ENCODE measurements at regions not wholly inside any gene's neighbourhood (a gene's known extent, or its start where the extent isn't known, plus 50 kb on each side); places are given as distances from the start of the nearest gene placed in this dataset.

GRCh38 chr12:124107351-124107750, 134.3 kb downstream of the ZNF664 start:
- H3K27me3 ChIP-seq (ENCODE audit: control insufficient read depth, insufficient read depth, low read length) = no peaks in the 10 kb centered on the region
- no peak overlapping the region for H3K4me3 ChIP-seq (ENCODE audit: low read depth, low read length)
- DNase-seq (ENCODE audit: low read depth) (no peak), FAIRE-seq (no peak)
- TF ChIP-seq CTCF (IDR thresholded peaks at IDR 0.05; ENCODE audit: insufficient read depth, low read length, severe bottlenecking) = no peak
- H3K36me3 ChIP-seq (ENCODE audit: control insufficient read depth, insufficient read depth, low read length) = no peaks in the 10 kb centered on the region

GRCh38 chr12:124109760-124110159, 136.7 kb downstream of the ZNF664 start:
- TF ChIP-seq CTCF (IDR thresholded peaks at IDR 0.05; ENCODE audit: insufficient read depth, low read length, severe bottlenecking) = no peak
- no peaks in the 10 kb centered on the region for H3K36me3 ChIP-seq (ENCODE audit: control insufficient read depth, insufficient read depth, low read length)
- H3K27me3 ChIP-seq (ENCODE audit: control insufficient read depth, insufficient read depth, low read length) = no peaks in the 10 kb centered on the region
- H3K4me3 ChIP-seq (ENCODE audit: low read depth, low read length) = no peak overlapping the region
- no peak for DNase-seq (ENCODE audit: low read depth)
- FAIRE-seq = no peak

GRCh38 chr12:124110372-124110883, 137.4 kb downstream of the ZNF664 start:
- no peaks in the 10 kb centered on the region for H3K27me3 ChIP-seq (ENCODE audit: control insufficient read depth, insufficient read depth, low read length)
- no peaks in the 10 kb centered on the region for H3K36me3 ChIP-seq (ENCODE audit: control insufficient read depth, insufficient read depth, low read length)
- no peak for DNase-seq (ENCODE audit: low read depth)
- no peak overlapping the region for H3K4me3 ChIP-seq (ENCODE audit: low read depth, low read length)
- TF ChIP-seq CTCF (IDR thresholded peaks at IDR 0.05; ENCODE audit: insufficient read depth, low read length, severe bottlenecking) = no peak
- FAIRE-seq = no peak

GRCh38 chr12:124111006-124111405, 138.0 kb downstream of the ZNF664 start:
- Histone ChIP-seq H3K4me3 (ENCODE audit: low read depth, low read length) (no peak overlapping the region), H3K27me3 (ENCODE audit: control insufficient read depth, insufficient read depth, low read length) (no peaks in the 10 kb centered on the region), H3K36me3 (ENCODE audit: control insufficient read depth, insufficient read depth, low read length) (no peaks in the 10 kb centered on the region)
- DNase-seq (ENCODE audit: low read depth) (no peak), FAIRE-seq (no peak)
- TF ChIP-seq CTCF (IDR thresholded peaks at IDR 0.05; ENCODE audit: insufficient read depth, low read length, severe bottlenecking) = no peak

GRCh38 chr12:124114316-124114715, 141.3 kb downstream of the ZNF664 start:
- FAIRE-seq = no peak
- no peaks in the 10 kb centered on the region for H3K36me3 ChIP-seq (ENCODE audit: control insufficient read depth, insufficient read depth, low read length)
- H3K27me3 ChIP-seq (ENCODE audit: control insufficient read depth, insufficient read depth, low read length) = no peaks in the 10 kb centered on the region
- no peak overlapping the region for H3K4me3 ChIP-seq (ENCODE audit: low read depth, low read length)
- TF ChIP-seq CTCF (IDR thresholded peaks at IDR 0.05; ENCODE audit: insufficient read depth, low read length, severe bottlenecking) = no peak
- DNase-seq (ENCODE audit: low read depth) = no peak

GRCh38 chr12:124115496-124115895, 142.5 kb downstream of the ZNF664 start:
- FAIRE-seq (no peak), DNase-seq (ENCODE audit: low read depth) (no peak)
- Histone ChIP-seq H3K4me3 (ENCODE audit: low read depth, low read length) (no peak overlapping the region), H3K36me3 (ENCODE audit: control insufficient read depth, insufficient read depth, low read length) (no peaks in the 10 kb centered on the region), H3K27me3 (ENCODE audit: control insufficient read depth, insufficient read depth, low read length) (no peaks in the 10 kb centered on the region)
- no peak for TF ChIP-seq CTCF (IDR thresholded peaks at IDR 0.05; ENCODE audit: insufficient read depth, low read length, severe bottlenecking)

All from bronchial epithelial cell (primary cell).